ENCODE measurements at regions not wholly inside any gene's neighbourhood (a gene's known extent, or its start where the extent isn't known, plus 50 kb on each side); places are given as distances from the start of the nearest gene placed in this dataset. TPM values are rescaled to one million over a fixed set of nuclear protein-coding genes. Genes with fewer than 3 reads are reported as not detected.

MicroRNAs in the stretch of these regions (microRNA counts, 767-probe panel; counts per million panel counts)
- 530 counts per million, percentile 78 among the panel's probes with 10 or more counts for microRNA hsa-miR-1302

Small RNA genes in the stretch of these regions (microRNA-seq; reads per million reads assigned to microRNA genes)
- gene MIR6859-1 = 0 reads per million in 3 donors
- gene MIR6859-2 = 0 reads per million in 3 donors

Small RNA genes in the stretch of these regions (small RNA-seq; reads per million reads assigned to genes)
- not detected for gene AL627309.7
- not detected for gene MIR6859-1
- gene MIR6859-2 = not detected
- gene RNU6-1100P = not detected

Measured in ovary (tissue), 4 donors.